Bronchial epithelial cell (primary cell): ENCODE measurements at regions not wholly inside any gene's neighbourhood (a gene's known extent, or its start where the extent isn't known, plus 50 kb on each side); places are given as distances from the start of the nearest gene placed in this dataset.

Experiments
- DNase-seq: peaks from one replicate; pipeline ENCODE4 v3.0.0-alpha.2; 2010; ENCODE audit warnings: low read depth
- FAIRE-seq: peaks from 2 replicates; lab custom pipeline; 2011; peaks lifted over from hg19 to GRCh38; lab: Jason Lieb, UNC
- H3K27me3 ChIP-seq: 2 replicates; pipeline ENCODE4 v1.5.1; 2011; ENCODE audit warnings: low read length; ENCODE audit not compliant: control insufficient read depth, insufficient read depth
- H3K36me3 ChIP-seq: 2 replicates; pipeline ENCODE4 v1.5.1; 2011; ENCODE audit warnings: low read length; ENCODE audit not compliant: control insufficient read depth, insufficient read depth
- H3K4me3 ChIP-seq: 2 replicates; pipeline ENCODE4 v1.5.1; 2011; ENCODE audit warnings: mild to moderate bottlenecking, low read depth, low read length, control low read depth
- TF ChIP-seq, protein P1 (sequence below): IDR thresholded peaks from 2 replicates; pipeline ENCODE4 v1.5.1; 2011; ENCODE audit warnings: mild to moderate bottlenecking, moderate library complexity, low read length, control low read depth, inconsistent platforms; ENCODE audit not compliant: insufficient read depth, severe bottlenecking

DNA sequence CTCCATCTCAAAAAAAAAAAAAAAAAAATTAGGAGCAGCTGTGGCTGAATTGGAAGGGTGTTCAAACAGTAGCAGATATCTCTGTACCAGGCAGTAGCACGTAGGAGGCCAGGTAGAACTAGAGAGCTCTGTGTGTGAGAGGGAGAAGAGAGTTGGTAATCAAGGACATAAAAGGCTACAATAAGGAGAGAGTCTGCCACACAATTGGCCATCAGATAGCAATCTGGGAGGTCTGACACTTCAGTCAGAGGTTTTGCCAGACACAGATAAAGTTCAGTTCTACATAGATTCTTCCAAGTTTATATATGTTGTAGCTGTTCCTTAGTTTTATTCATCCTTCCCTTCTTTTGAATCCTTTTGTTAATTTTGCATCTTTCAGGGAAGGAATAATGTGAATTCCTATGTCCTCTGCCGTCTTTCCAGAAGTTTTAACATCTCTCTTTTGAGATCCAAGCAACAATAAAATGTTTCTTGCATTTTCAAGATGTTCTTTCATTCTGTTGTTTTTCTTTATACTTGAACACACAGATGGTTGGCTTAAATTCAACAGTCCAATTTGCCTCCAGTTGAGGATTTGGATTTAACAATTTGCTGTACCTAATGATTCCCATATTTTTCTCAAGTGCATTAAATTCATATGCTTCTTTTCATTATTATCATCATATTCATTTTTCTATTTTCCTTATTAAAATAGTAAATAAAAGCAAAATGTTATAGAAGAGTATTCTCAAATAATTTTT is 600.3 kb upstream of the GCFC2 start:
- Histone ChIP-seq H3K36me3 (no peaks in the 10 kb centered on the region), H3K27me3 (no peaks in the 10 kb centered on the region), H3K4me3 (no peak overlapping the region)
- DNase-seq = no peak
- FAIRE-seq = no peak
- TF ChIP-seq, protein P1, sequence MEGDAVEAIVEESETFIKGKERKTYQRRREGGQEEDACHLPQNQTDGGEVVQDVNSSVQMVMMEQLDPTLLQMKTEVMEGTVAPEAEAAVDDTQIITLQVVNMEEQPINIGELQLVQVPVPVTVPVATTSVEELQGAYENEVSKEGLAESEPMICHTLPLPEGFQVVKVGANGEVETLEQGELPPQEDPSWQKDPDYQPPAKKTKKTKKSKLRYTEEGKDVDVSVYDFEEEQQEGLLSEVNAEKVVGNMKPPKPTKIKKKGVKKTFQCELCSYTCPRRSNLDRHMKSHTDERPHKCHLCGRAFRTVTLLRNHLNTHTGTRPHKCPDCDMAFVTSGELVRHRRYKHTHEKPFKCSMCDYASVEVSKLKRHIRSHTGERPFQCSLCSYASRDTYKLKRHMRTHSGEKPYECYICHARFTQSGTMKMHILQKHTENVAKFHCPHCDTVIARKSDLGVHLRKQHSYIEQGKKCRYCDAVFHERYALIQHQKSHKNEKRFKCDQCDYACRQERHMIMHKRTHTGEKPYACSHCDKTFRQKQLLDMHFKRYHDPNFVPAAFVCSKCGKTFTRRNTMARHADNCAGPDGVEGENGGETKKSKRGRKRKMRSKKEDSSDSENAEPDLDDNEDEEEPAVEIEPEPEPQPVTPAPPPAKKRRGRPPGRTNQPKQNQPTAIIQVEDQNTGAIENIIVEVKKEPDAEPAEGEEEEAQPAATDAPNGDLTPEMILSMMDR = no peak

DNA sequence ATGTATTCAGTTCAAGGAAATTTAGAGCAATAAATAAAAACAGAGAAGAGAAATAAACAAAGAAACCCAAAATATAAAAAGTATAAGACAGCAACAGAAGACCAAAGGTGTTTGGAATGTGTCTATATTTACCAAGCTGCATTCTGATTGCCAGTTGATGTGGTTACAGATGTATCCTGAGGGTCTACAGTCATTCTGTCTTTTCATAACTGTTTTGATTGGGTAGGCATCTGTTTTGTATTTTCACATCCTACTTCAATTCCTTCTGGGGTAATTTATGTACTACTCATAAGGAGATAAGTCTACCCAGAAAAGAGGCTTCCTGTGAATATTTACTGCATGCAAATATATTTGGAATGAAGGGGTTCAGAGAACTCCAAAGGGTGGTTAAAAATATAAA is 596.8 kb upstream of the GCFC2 start:
- FAIRE-seq = no peak
- no peak for DNase-seq

DNA sequence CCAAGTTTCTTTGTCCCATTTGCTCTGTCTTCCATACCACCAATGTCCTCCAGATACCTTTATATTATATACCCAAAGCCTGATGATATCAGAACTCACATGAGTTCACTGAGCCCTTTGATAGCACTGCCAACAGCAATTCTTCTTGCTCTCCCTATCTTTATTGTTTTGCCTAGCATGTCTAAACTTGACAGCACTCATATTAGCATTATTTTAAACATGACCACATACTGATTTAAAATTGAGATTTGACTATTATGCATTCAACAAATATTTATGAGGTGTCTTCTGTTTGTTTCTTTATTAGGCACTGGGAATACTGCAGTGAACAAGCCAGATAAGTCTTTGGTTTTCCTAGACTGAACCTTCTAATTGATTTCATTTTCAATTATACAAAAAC is 587.3 kb upstream of the GCFC2 start:
- TF ChIP-seq, protein P1 = no peak
- peak; percentile 59 for DNase-seq
- no peaks in the 10 kb centered on the region for H3K36me3 ChIP-seq
- no peak for FAIRE-seq
- no peak overlapping the region for H3K4me3 ChIP-seq
- H3K27me3 ChIP-seq = no peaks in the 10 kb centered on the region

More for the DNA sequence above, 596.8 kb upstream of the GCFC2 start:
- TF ChIP-seq, protein P1 = no peak
- no peaks in the 10 kb centered on the region for H3K36me3 ChIP-seq
- no peak overlapping the region for H3K4me3 ChIP-seq
- H3K27me3 ChIP-seq = no peaks in the 10 kb centered on the region

DNA sequence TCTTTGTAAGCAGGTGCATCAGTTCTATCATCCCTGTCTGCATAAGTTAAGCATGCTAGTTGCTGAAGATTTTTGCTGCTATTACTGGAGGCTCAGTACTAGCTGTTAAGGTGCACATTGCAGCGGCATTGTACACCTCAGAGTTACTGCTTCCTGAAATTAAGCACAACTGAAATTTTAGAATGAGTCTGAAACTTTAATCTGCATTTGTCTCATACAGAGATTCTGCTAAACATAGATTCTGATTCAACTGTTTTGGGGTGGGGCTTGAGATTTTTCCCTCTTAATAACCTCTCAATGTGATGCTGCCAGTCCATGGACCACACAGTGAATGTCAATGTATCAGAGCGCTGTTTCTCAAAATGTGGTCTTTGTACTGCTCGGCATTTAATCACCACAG is 585.7 kb upstream of the GCFC2 start:
- TF ChIP-seq, protein P1 = no peak
- H3K36me3 ChIP-seq = no peaks in the 10 kb centered on the region
- DNase-seq (no peak), FAIRE-seq (no peak)
- no peaks in the 10 kb centered on the region for H3K27me3 ChIP-seq
- no peak overlapping the region for H3K4me3 ChIP-seq

DNA sequence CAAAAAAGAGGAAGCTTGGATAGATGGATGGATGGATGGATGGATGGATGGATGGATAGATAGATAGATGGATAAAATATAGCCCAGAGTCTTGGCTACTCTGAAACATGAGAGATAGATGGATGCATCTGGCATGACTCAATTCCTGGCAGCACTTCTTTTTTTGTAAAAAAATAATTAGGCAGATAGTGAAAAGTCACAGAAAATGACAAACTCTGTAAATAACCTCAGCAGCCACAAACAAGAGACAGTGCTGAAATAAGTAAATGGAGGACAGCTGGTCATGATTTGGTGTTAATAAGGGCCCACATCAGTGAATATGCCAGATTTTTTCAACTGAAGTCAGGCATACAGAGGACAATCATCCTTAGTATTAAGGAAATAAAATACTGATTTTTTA is 585.0 kb upstream of the GCFC2 start:
- Histone ChIP-seq H3K36me3 (no peaks in the 10 kb centered on the region), H3K27me3 (no peaks in the 10 kb centered on the region), H3K4me3 (no peak overlapping the region)
- TF ChIP-seq, protein P1 = no peak
- no peak for FAIRE-seq
- no peak for DNase-seq

DNA sequence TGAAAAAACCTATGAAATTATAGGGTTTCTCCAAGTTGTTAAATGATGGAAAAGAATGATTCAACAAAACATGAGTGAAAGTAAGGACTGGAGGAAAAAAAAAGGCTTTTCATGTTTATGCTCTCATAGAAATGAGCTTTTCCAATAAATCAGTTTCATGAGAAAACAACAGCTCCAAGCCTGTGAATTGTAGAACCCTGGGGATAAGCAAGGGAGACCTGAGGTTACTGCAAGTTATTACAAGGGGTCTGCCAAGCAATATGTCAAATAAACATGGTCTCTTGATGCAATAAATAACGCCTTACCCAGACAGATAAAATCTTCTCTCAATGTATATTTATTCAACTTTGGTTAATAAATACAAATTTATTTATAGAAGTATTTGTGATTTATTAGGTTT is 577.9 kb upstream of the GCFC2 start:
- no peak for DNase-seq
- H3K36me3 ChIP-seq = no peaks in the 10 kb centered on the region
- no peak overlapping the region for H3K4me3 ChIP-seq
- no peak for FAIRE-seq
- TF ChIP-seq, protein P1 = no peak
- no peaks in the 10 kb centered on the region for H3K27me3 ChIP-seq
